Prostate gland (tissue), 2 donors: ENCODE measurements at regions not wholly inside any gene's neighbourhood (a gene's known extent, or its start where the extent isn't known, plus 50 kb on each side); places are given as distances from the start of the nearest gene placed in this dataset.

ENCODE experiments used
- DNase-seq: peaks from one replicate; pipeline ENCODE4 v3.0.0-alpha.2; 2019; ENCODE audit warnings: low spot score
- H3K27ac ChIP-seq, 2 donors: fragments of 200-600 bp; sonication (generic); 2 replicates each; pipeline ENCODE4 v1.5.1; 2017 to 2019
- H3K27me3 ChIP-seq: fragments of 200-600 bp; sonication (generic); replicated peaks from 2 replicates; pipeline ENCODE4 v1.5.1; 2019; ENCODE audit not compliant: insufficient read depth
- H3K36me3 ChIP-seq, 2 donors: fragments of 200-600 bp; sonication (generic); 1 replicate in 1 of 2; 2 replicates in 1 of 2; pipeline versions ENCODE4 v1.5.1 to v1.8.1; 2017 to 2019
- H3K4me1 ChIP-seq: fragments of 200-600 bp; sonication (generic); replicated peaks from 2 replicates; pipeline ENCODE4 v1.5.1; 2019
- H3K4me3 ChIP-seq, 2 donors: fragments of 200-600 bp; sonication (generic); 2 replicates each; pipeline ENCODE4 v1.5.1; 2017 to 2019
- H3K9me3 ChIP-seq: fragments of 200-600 bp; sonication (generic); 2 replicates; pipeline ENCODE4 v1.5.1; 2017
- POLR2A ChIP-seq: fragments of 450-650 bp; IDR thresholded peaks from one replicate; pipeline ENCODE4 v1.6.1; 2016; ENCODE audit warnings: antibody characterized with exemption, mild to moderate bottlenecking
- POLR2AphosphoS5 ChIP-seq: sonication (generic); formaldehyde crosslinking; IDR thresholded peaks from one replicate; pipeline ENCODE4 v1.6.1; 2017; ENCODE audit warnings: antibody characterized with exemption
- WGBS: methylation state at CpG from one replicate; pipeline ENCODE4 v1.1.5; 2018; 5-methylcytosine and 5-hydroxymethylcytosine counted together
- intact Hi-C: fragments of 100-400 bp; cut with DNase I; formaldehyde crosslinking; loops from one replicate; pipeline ENCODE4 v1.14.2; 2022
- TF ChIP-seq, protein P1 (sequence below), 4 experiments: fragments of 200-600 bp in 2 of 4; fragments of 450-650 bp in 2 of 4; sonication (generic) in 2 of 4; IDR thresholded peaks; 1 replicate in 3 of 4; 2 replicates in 1 of 4; pipeline ENCODE4 v1.5.1; 2016 to 2019; ENCODE audit warnings: antibody characterized with exemption in 4 of 4, mild to moderate bottlenecking in 2 of 4, moderate library complexity in 2 of 4

DNA sequence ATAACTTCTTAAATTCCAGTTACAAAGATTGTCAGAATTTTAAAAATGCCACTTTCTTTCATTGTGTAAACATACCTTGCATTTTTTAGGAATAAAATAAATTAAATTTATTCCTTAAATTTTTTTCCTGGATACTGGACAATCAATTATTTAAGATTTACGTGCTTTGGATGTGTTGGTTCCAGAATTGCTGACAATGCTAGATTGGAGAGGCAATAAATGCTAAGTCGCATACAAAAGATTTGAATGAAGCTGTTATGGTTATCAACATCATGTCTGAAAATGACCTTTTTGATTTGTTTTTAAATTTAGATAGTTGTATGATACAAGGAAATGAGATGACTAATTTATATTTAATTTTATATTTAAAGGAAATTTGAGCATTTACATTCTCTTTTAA is 89.2 kb upstream of the SEMA3A start:
- H3K27ac ChIP-seq = no peak overlapping the region
- no peaks in the 10 kb centered on the region for H3K9me3 ChIP-seq
- no peak overlapping the region for H3K4me3 ChIP-seq
- no peaks in the 10 kb centered on the region for H3K4me1 ChIP-seq
- no peaks in the 10 kb centered on the region for H3K36me3 ChIP-seq
- WGBS = 88% methylated on average over 2 of the region's 2 CpGs
- H3K27me3 ChIP-seq = no peaks in the 10 kb centered on the region
- intact Hi-C loops = no loop called here
- DNase-seq = no peak
- no peak for TF ChIP-seq POLR2AphosphoS5
- TF ChIP-seq, protein P1, sequence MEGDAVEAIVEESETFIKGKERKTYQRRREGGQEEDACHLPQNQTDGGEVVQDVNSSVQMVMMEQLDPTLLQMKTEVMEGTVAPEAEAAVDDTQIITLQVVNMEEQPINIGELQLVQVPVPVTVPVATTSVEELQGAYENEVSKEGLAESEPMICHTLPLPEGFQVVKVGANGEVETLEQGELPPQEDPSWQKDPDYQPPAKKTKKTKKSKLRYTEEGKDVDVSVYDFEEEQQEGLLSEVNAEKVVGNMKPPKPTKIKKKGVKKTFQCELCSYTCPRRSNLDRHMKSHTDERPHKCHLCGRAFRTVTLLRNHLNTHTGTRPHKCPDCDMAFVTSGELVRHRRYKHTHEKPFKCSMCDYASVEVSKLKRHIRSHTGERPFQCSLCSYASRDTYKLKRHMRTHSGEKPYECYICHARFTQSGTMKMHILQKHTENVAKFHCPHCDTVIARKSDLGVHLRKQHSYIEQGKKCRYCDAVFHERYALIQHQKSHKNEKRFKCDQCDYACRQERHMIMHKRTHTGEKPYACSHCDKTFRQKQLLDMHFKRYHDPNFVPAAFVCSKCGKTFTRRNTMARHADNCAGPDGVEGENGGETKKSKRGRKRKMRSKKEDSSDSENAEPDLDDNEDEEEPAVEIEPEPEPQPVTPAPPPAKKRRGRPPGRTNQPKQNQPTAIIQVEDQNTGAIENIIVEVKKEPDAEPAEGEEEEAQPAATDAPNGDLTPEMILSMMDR (IDR thresholded peaks at IDR 0.05) = no peak
- no peak for TF ChIP-seq POLR2A

DNA sequence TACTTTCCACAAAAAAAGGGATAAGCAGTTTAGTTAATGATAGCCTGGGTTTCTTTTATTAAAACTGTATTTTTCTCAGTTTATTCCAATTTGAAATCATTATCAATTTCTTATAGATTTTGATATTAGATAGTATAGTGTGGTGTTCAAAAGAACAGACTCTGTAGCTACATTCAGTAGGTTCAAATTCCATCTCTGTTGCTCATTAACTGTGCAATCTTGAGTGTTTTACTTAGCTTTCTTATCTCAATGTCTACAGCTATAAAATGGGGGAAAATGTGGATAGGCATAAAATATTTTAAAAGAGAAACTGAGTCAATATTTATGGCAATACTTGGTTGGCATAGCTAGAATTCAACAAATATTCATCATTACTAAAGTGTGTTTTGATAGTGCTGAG is 86.9 kb upstream of the SEMA3A start:
- H3K27ac ChIP-seq = no peak overlapping the region
- H3K4me1 ChIP-seq = no peaks in the 10 kb centered on the region
- H3K36me3 ChIP-seq = no peaks in the 10 kb centered on the region
- no peaks in the 10 kb centered on the region for H3K9me3 ChIP-seq
- no peak for DNase-seq
- intact Hi-C loops = no loop called here
- TF ChIP-seq POLR2AphosphoS5 = no peak
- TF ChIP-seq, protein P1 (IDR thresholded peaks at IDR 0.05) = no peak
- no peak for TF ChIP-seq POLR2A
- no peaks in the 10 kb centered on the region for H3K27me3 ChIP-seq
- no peak overlapping the region for H3K4me3 ChIP-seq

DNA sequence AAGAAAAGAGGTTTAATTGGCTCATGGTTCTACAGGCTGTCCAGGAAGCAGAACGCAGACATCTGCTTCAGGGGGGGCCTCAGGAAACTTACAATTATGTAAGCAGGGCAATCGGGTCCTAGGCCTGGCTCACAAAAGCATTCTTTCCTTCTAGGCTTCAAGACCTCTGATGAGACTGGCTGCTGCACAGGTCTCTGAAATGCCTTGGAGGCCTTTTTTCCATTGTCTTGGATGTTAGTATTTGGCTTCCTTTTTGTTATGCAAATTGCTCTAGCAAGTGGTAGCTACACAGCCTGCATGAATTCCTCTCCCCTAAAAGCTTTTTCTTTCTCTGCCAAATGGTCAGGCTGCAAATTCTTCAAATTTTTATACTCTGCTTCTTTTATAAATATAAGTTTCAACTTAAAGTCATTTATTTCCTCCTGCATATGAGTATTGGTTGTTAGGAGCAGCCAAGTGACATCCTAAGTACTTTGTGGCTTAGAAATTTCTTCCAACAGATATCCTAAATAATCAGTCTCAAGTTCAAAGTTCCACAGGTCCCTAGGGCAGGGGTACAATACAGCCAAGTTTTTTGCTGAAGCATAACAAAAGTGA is 83.1 kb upstream of the SEMA3A start:
- Histone ChIP-seq H3K9me3 (no peaks in the 10 kb centered on the region), H3K4me3 (no peak overlapping the region), H3K27ac (no peak overlapping the region), H3K4me1 (no peaks in the 10 kb centered on the region), H3K36me3 (no peaks in the 10 kb centered on the region), H3K27me3 (no peaks in the 10 kb centered on the region)
- intact Hi-C loops = no loop called here
- 53% methylated on average over 2 of the region's 2 CpGs for WGBS
- no peak for DNase-seq
- TF ChIP-seq POLR2AphosphoS5 = no peak
- no peak for TF ChIP-seq POLR2A
- TF ChIP-seq, protein P1 (IDR thresholded peaks at IDR 0.05) = no peak

DNA sequence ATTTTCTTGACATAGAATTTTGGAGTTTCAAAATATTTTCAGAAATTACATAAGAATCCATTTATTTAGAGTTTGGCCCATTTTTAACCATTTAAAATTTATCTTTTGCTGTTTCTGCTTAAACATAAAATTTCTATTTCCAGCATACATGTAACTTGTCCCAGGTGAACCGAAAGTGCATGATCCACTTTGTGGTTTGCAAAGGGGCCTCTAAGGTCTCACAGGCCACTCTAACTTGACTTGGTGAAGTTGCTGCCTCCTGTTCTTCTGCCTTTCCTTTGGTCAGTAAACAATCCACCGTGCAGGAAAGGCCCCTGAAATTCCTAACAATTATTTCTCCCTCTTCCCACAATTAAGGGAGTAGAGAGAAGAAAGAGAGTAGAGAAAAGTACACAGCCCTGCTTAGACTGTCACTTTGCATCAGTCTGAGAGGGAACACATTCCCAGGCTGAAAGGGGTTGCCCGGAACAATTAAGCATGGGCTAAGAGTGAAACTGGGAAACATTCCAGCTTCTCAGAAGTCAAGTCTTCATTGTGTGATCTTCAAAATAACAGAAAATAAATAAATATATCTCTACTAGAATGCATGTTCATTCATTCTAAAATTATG is 79.5 kb upstream of the SEMA3A start:
- DNase-seq = no peak
- no peaks in the 10 kb centered on the region for H3K27me3 ChIP-seq
- H3K36me3 ChIP-seq = no peaks in the 10 kb centered on the region
- no peak overlapping the region for H3K27ac ChIP-seq
- TF ChIP-seq POLR2AphosphoS5 (no peak), POLR2A (no peak)
- TF ChIP-seq, protein P1 (IDR thresholded peaks at IDR 0.05) = no peak
- no peaks in the 10 kb centered on the region for H3K4me1 ChIP-seq
- no peaks in the 10 kb centered on the region for H3K9me3 ChIP-seq
- H3K4me3 ChIP-seq = no peak overlapping the region
- 52% methylated on average over 3 of the region's 3 CpGs for whole genome bisulfite sequencing
- intact Hi-C loops = no loop called here

DNA sequence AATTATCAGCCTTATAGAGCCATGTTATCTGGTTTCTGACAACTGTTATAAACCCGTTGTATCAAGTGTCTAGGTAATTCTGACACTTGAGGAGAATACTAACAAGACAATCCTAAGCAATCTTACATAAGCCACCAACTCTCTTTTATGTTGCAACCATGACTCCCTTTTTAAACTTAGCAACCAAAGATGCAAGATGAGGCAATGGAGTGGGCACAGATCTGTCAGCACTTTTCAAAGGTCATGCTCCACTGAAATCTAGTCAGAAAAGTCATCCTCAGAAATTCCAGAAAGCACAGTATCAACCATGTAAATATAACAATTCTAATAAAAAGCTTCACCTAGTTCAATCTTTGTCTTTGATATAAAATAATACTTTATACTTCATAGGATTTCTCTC is 77.0 kb upstream of the SEMA3A start:
- Histone ChIP-seq H3K36me3 (no peaks in the 10 kb centered on the region), H3K9me3 (no peaks in the 10 kb centered on the region), H3K4me1 (no peaks in the 10 kb centered on the region), H3K27ac (no peak overlapping the region), H3K4me3 (no peak overlapping the region), H3K27me3 (no peaks in the 10 kb centered on the region)
- no peak for TF ChIP-seq POLR2A
- TF ChIP-seq, protein P1 (IDR thresholded peaks at IDR 0.05) = no peak
- TF ChIP-seq POLR2AphosphoS5 = no peak
- intact Hi-C loops = no loop called here
- no peak for DNase-seq
- 79% methylated on average over 1 of the region's 1 CpG for WGBS
